ENCODE measurements at regions not wholly inside any gene's neighbourhood (a gene's known extent, or its start where the extent isn't known, plus 50 kb on each side); places are given as distances from the start of the nearest gene placed in this dataset.

DNA sequence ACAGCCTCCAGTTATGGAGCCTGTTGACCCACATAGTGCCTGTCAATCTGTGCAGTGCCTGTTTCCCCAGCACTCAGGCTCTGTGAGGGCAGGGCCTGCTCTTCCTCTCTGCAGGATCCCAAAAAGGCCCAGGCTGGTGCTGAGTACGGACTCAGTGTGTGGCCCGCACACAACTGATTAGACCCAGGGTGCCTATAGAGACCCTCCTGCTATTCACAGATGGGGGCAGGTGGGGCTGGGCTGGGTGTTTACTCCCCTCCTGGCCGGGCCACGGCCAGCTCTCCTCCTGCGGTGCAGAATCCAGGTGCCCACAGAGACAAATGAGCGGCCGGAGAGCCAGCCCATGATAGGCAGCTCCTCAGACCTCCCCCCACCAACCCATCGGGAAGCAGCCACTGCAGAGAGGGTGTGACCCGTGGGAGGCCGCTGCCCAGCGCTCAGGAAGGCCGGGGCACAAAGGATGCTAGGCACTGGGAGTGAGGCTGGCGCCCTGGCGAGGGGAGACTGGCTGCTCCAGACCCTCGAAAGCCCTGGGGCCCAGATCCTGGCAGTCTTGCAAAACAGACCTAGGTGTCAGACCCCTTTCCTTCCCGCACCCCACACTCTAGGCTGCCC is 239.0 kb downstream of the CTTN start:
- Histone ChIP-seq H2BK12ac (ENCODE audit: insufficient read length, low read depth, low read length) (no peak overlapping the region), H2AK5ac (ENCODE audit: insufficient read length, low read length) (no peak overlapping the region), H3K9me3 (ENCODE audit: control insufficient read depth, low read depth, low read length) (no peaks in the 10 kb centered on the region), H2BK120ac (ENCODE audit: low read depth, low read length, poor library complexity, severe bottlenecking) (no peak overlapping the region), H3K27ac (ENCODE audit: insufficient read length, low read depth, low read length) (no peak overlapping the region), H2BK15ac (ENCODE audit: low read depth, low read length) (no peak overlapping the region), H3K56ac (ENCODE audit: insufficient read length, low read depth, low read length) (no peak overlapping the region), H3K18ac (ENCODE audit: insufficient read length, low read depth, low read length) (no peak overlapping the region), H3T11ph (ENCODE audit: low read length) (no peak overlapping the region), H3K4ac (ENCODE audit: low read depth, low read length) (no peak overlapping the region), H3K23me2 (ENCODE audit: insufficient read length, low read depth, low read length, poor library complexity, severe bottlenecking) (no peaks in the 10 kb centered on the region), H3K79me1 (ENCODE audit: insufficient read depth, low read depth, low read length, poor library complexity, severe bottlenecking) (no peaks in the 10 kb centered on the region), H2AFZ (ENCODE audit: low read length) (no peak overlapping the region), H3K4me1 (ENCODE audit: insufficient read depth, low read length) (no peaks in the 10 kb centered on the region; the same call in 1 of the 2 replicates), H4K5ac (ENCODE audit: insufficient read length, low read depth, low read length) (no peak overlapping the region), H3K27me3 (ENCODE audit: insufficient read depth, low read length) (no peaks in the 10 kb centered on the region), H2BK20ac (ENCODE audit: low read depth, low read length, poor library complexity, severe bottlenecking) (no peak overlapping the region), H3K9ac (ENCODE audit: extremely low read depth, insufficient read length, low read length) (no peak overlapping the region), H4K91ac (ENCODE audit: insufficient read length, low read depth, low read length) (no peak overlapping the region), H4K20me1 (ENCODE audit: control insufficient read depth, insufficient read depth, insufficient read length) (no peaks in the 10 kb centered on the region), H3K14ac (ENCODE audit: insufficient read depth, low read length) (no peak overlapping the region), H3K23ac (ENCODE audit: insufficient read length, low read depth, low read length) (no peak overlapping the region), H3K79me2 (ENCODE audit: insufficient read depth, low read length) (peaks cover 7% of the 10 kb centered on the region; the same call in 1 of the 2 replicates), H3K4me2 (ENCODE audit: insufficient read depth, insufficient read length, low read length) (no peak overlapping the region), H2BK5ac (ENCODE audit: insufficient read length, low read length) (no peak overlapping the region), H4K8ac (replicated peaks; ENCODE audit: insufficient read length, low read depth, low read length) (no peak overlapping the region)
- WGBS (ENCODE audit: extremely low coverage, insufficient read length, low lambda C conversion rate) = no CpG with 5 or more reads among the region's 16 CpGs
- DNase-seq = no peak
- Mint-ChIP-seq H3K4me3 (no peak overlapping the region), H3K9me3 (no peaks in the 10 kb centered on the region), H3K36me3 (ENCODE audit: insufficient read depth in 1 of 3, low read depth in 3 of 3) (no peaks in the 10 kb centered on the region), H3K4me1 (peaks cover 26 to 29% of the 10 kb centered on the region in 2 experiments), H3K27me3 (ENCODE audit: low read depth) (no peaks in the 10 kb centered on the region), H3K27ac (no peak overlapping the region)
- TF ChIP-seq, protein P1, sequence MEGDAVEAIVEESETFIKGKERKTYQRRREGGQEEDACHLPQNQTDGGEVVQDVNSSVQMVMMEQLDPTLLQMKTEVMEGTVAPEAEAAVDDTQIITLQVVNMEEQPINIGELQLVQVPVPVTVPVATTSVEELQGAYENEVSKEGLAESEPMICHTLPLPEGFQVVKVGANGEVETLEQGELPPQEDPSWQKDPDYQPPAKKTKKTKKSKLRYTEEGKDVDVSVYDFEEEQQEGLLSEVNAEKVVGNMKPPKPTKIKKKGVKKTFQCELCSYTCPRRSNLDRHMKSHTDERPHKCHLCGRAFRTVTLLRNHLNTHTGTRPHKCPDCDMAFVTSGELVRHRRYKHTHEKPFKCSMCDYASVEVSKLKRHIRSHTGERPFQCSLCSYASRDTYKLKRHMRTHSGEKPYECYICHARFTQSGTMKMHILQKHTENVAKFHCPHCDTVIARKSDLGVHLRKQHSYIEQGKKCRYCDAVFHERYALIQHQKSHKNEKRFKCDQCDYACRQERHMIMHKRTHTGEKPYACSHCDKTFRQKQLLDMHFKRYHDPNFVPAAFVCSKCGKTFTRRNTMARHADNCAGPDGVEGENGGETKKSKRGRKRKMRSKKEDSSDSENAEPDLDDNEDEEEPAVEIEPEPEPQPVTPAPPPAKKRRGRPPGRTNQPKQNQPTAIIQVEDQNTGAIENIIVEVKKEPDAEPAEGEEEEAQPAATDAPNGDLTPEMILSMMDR (conservative IDR thresholded peaks at IDR 0.05) = no peak
